ENCODE measurements at regions not wholly inside any gene's neighbourhood (a gene's known extent, or its start where the extent isn't known, plus 50 kb on each side); places are given as distances from the start of the nearest gene placed in this dataset.

DNA sequence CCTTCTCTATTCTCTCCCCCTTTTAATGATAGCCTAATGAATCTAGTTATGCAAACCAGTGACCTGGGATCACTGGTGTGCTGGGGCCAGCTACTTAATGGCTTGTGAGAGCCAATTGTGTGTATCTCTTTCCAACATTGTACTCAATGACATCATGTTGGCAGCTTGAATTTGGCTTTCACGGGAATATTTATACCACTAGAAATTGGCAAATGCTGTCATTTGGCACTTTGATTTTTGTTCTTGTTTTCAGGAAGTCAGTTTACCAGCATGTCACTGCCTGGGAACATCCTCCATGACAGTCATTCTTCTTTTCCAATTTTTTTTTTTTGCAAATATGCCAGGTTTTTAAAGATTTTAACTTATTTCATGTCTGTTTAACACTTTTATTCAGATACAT, 1685.3 kb downstream of the STIM2 start:
- Histone ChIP-seq H3K36me3 (no peaks in the 10 kb centered on the region), H3K4me1 (no peaks in the 10 kb centered on the region), H3K9me3 (no peaks in the 10 kb centered on the region), H3K4me3 (no peak overlapping the region), H3K27me3 (no peaks in the 10 kb centered on the region), H3K27ac (replicated peaks in 1 of 4) (no peak overlapping the region)
- intact Hi-C loops (cut with DNase I), result no loop called here
- WGBS, result 65% methylated on average over 1 of the region's 1 CpG
- DNase-seq (ENCODE audit: extremely low spot score), result no peak
- TF ChIP-seq POLR2A (IDR thresholded peaks at IDR 0.05; ENCODE audit: low read depth), result no peak
- TF ChIP-seq, protein P1, sequence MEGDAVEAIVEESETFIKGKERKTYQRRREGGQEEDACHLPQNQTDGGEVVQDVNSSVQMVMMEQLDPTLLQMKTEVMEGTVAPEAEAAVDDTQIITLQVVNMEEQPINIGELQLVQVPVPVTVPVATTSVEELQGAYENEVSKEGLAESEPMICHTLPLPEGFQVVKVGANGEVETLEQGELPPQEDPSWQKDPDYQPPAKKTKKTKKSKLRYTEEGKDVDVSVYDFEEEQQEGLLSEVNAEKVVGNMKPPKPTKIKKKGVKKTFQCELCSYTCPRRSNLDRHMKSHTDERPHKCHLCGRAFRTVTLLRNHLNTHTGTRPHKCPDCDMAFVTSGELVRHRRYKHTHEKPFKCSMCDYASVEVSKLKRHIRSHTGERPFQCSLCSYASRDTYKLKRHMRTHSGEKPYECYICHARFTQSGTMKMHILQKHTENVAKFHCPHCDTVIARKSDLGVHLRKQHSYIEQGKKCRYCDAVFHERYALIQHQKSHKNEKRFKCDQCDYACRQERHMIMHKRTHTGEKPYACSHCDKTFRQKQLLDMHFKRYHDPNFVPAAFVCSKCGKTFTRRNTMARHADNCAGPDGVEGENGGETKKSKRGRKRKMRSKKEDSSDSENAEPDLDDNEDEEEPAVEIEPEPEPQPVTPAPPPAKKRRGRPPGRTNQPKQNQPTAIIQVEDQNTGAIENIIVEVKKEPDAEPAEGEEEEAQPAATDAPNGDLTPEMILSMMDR (IDR thresholded peaks at IDR 0.05), result no peak
- no peak for TF ChIP-seq EP300 (IDR thresholded peaks at IDR 0.05)
- no peak for TF ChIP-seq POLR2AphosphoS5 (IDR thresholded peaks at IDR 0.05)

DNA sequence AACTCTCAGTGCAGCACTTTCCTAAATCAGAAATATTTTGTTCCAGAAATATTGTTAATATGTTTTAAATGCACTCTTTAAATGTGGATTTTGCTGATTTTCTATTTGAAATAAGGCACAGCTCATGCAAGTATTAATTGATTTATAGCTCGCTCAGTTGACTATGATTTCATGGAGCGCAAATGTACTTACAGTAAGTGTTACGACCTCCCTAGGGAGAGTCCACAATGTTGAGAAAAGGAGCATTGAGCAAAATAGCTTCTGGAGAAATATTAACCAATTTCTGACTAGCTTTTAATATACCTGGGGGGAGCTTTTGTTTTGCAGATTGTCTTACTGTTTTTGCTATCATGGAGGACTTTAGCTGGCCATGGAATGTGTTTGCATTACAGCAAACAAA, 1687.5 kb downstream of the STIM2 start:
- H3K27ac ChIP-seq (replicated peaks in 1 of 4), result no peak overlapping the region
- TF ChIP-seq, protein P1 (IDR thresholded peaks at IDR 0.05), result no peak
- TF ChIP-seq EP300 (IDR thresholded peaks at IDR 0.05) (no peak), POLR2AphosphoS5 (IDR thresholded peaks at IDR 0.05) (no peak), POLR2A (IDR thresholded peaks at IDR 0.05; ENCODE audit: low read depth) (no peak)
- no peak overlapping the region for H3K4me3 ChIP-seq
- DNase-seq (ENCODE audit: extremely low spot score), result no peak
- no peaks in the 10 kb centered on the region for H3K36me3 ChIP-seq
- no peaks in the 10 kb centered on the region for H3K4me1 ChIP-seq
- no peaks in the 10 kb centered on the region for H3K27me3 ChIP-seq
- WGBS, result 86% methylated on average over 3 of the region's 3 CpGs
- no peaks in the 10 kb centered on the region for H3K9me3 ChIP-seq
- intact Hi-C loops (cut with DNase I), result no loop called here

DNA sequence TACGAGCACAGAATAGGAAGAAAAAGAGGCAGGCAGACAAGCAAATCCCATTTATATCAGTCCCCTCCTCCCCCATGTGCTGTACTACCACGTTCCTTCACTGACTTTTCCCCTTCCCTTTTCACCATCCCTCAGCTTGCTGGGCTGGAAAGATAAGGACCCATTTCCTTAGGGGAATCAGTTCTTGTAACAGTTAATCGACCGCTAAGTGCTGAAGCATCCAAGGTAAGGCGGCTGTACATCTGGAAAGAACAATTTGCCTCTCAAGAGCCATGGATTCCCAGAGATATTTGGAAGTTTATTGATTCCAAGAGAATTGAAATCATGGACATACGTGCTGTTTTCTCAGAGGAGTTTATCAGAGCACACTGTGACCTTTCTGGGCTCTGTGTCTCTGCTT, 1688.0 kb downstream of the STIM2 start:
- intact Hi-C loops (cut with DNase I), result no loop called here
- Histone ChIP-seq H3K4me1 (no peaks in the 10 kb centered on the region), H3K4me3 (no peak overlapping the region), H3K27me3 (no peaks in the 10 kb centered on the region), H3K9me3 (no peaks in the 10 kb centered on the region), H3K36me3 (no peaks in the 10 kb centered on the region), H3K27ac (replicated peaks in 1 of 4) (no peak overlapping the region)
- WGBS, result 71% methylated on average over 6 of the region's 6 CpGs
- no peak for TF ChIP-seq POLR2A (IDR thresholded peaks at IDR 0.05; ENCODE audit: low read depth)
- TF ChIP-seq, protein P1 (IDR thresholded peaks at IDR 0.05), result no peak
- TF ChIP-seq EP300 (IDR thresholded peaks at IDR 0.05), result no peak
- TF ChIP-seq POLR2AphosphoS5 (IDR thresholded peaks at IDR 0.05), result no peak
- DNase-seq (ENCODE audit: extremely low spot score), result no peak

DNA sequence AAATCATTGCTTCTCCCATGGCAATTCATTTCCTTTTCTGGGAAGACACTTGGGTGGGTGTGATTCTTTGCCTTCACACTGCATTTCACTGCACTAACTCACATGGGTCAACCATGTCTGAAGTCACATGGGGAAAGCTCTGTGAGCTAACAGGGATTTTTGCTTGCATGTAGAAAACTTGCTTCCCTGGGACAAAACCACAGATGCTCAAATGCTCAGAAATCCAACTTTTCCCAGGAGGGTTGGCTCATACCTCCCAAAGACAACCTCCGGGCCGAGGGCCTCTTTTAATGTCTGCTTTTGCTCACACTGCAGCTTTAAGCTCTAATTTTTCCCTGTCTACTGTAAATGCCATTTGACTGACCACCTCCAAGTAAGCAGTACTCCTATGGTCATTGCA, 1695.2 kb downstream of the STIM2 start:
- Histone ChIP-seq H3K27ac (replicated peaks in 1 of 4) (no peak overlapping the region), H3K36me3 (no peaks in the 10 kb centered on the region), H3K9me3 (no peaks in the 10 kb centered on the region), H3K27me3 (no peaks in the 10 kb centered on the region), H3K4me3 (no peak overlapping the region), H3K4me1 (no peaks in the 10 kb centered on the region)
- 82% methylated on average over 2 of the region's 2 CpGs for WGBS
- intact Hi-C loops (cut with DNase I), result no loop called here
- no peak for TF ChIP-seq EP300 (IDR thresholded peaks at IDR 0.05)
- TF ChIP-seq, protein P1 (IDR thresholded peaks at IDR 0.05), result no peak
- TF ChIP-seq POLR2AphosphoS5 (IDR thresholded peaks at IDR 0.05), result no peak
- TF ChIP-seq POLR2A (IDR thresholded peaks at IDR 0.05; ENCODE audit: low read depth), result no peak
- no peak for DNase-seq (ENCODE audit: extremely low spot score)

DNA sequence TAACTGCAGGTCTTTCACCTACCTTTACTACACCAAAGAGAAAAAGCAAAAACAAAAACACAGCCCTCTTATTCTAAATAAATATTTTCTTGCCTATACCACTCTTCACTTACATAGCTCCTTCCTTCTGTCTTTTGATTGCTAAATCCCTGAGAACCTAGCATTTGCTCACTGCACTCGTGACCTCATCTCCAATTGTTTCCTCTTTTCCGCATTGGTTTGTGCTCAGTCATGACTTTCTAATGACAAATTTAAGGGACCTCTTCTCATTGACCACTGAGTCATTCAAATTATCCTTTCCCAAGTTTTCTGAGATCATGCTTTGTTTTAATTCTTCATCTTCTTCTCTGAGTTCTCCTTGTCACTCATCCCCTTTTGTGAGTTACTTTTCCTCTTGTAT, 1697.1 kb downstream of the STIM2 start:
- 76% methylated on average over 2 of the region's 2 CpGs for WGBS
- Histone ChIP-seq H3K4me3 (no peak overlapping the region), H3K36me3 (no peaks in the 10 kb centered on the region), H3K9me3 (no peaks in the 10 kb centered on the region), H3K4me1 (no peaks in the 10 kb centered on the region), H3K27me3 (no peaks in the 10 kb centered on the region), H3K27ac (replicated peaks in 1 of 4) (no peak overlapping the region)
- DNase-seq (ENCODE audit: extremely low spot score), result no peak
- intact Hi-C loops (cut with DNase I), result no loop called here
- no peak for TF ChIP-seq EP300 (IDR thresholded peaks at IDR 0.05)
- TF ChIP-seq, protein P1 (IDR thresholded peaks at IDR 0.05), result no peak
- no peak for TF ChIP-seq POLR2A (IDR thresholded peaks at IDR 0.05; ENCODE audit: low read depth)
- TF ChIP-seq POLR2AphosphoS5 (IDR thresholded peaks at IDR 0.05), result no peak

All from esophagus muscularis mucosa (tissue), 4 donors.